GM12878 (cell line): ENCODE measurements at regions not wholly inside any gene's neighbourhood (a gene's known extent, or its start where the extent isn't known, plus 50 kb on each side); places are given as distances from the start of the nearest gene placed in this dataset.

Experiments used
- ATAC-seq: fragments of 200-7000 bp; cut with Tn5 transposase; 3 replicates; pipeline ENCODE4 v1.9.1; 2020; ENCODE audit warnings: mild to moderate bottlenecking, moderate library complexity
- BruUV-seq: library from RNA; stranded (reverse); fragments of 400-500 nt; replicated peaks from 2 replicates; lab custom pipeline; 2021; lab: Mats Ljungman, UMichigan
- CTCF ChIA-PET: fragments of 300-600 bp; sonication (Branson Sonifier 250); formaldehyde crosslinking; extraction: SDS; loops from one replicate; lab custom pipeline; 2021; ENCODE audit warnings: inconsistent platforms; lab: Yijun Ruan, JAX
- POLR2A ChIA-PET: fragments of 350-600 bp; formaldehyde crosslinking; extraction: SDS; loops from one replicate; lab custom pipeline; 2021; ENCODE audit warnings: inconsistent platforms; lab: Charles Lee
- RAD21 ChIA-PET: fragments of 300-600 bp; sonication (Branson Sonifier 250); formaldehyde crosslinking; loops from one replicate; lab custom pipeline; 2023; ENCODE audit warnings: antibody characterized with exemption; ENCODE audit not compliant: unreplicated experiment; lab: Charles Lee
- SMC1A ChIA-PET: fragments of 300-600 bp; sonication (Branson Sonifier 250); formaldehyde crosslinking; loops from one replicate; lab custom pipeline; 2023; ENCODE audit not compliant: unreplicated experiment, uncharacterized antibody; lab: Charles Lee
- DNase-seq: peaks from one replicate; pipeline ENCODE4 v3.0.0-alpha.2; 2011; ENCODE audit warnings: low read depth, low spot score
- FAIRE-seq: peaks from 3 replicates; lab custom pipeline; 2011; peaks lifted over from hg19 to GRCh38; lab: Jason Lieb, UNC
- H2AFZ ChIP-seq: 2 replicates; pipeline ENCODE4 v1.6.0; 2011; ENCODE audit warnings: low read depth, low read length, control low read depth; ENCODE audit not compliant: control insufficient read depth
- H3K27ac ChIP-seq: 2 replicates; pipeline ENCODE4 v1.5.1; 2011; ENCODE audit warnings: control low read depth; ENCODE audit not compliant: control insufficient read depth, insufficient read depth
- H3K27me3 ChIP-seq, 2 experiments: replicated peaks in 1 of 2; 2 replicates each; pipeline versions ENCODE4 v1.6.0 to v1.6.1; 2011; ENCODE audit warnings: low read length in 1 of 2; ENCODE audit not compliant: control insufficient read depth in 2 of 2, insufficient read depth in 2 of 2
- H3K36me3 ChIP-seq, 2 experiments: 2 replicates each; pipeline ENCODE4 v1.5.1; 2011; ENCODE audit warnings: low read length in 1 of 2; ENCODE audit not compliant: control insufficient read depth in 2 of 2, insufficient read depth in 2 of 2
- H3K4me1 ChIP-seq: 2 replicates; pipeline ENCODE4 v1.6.1; 2011; ENCODE audit warnings: mild to moderate bottlenecking, low read length, moderate library complexity, mixed read lengths; ENCODE audit not compliant: control insufficient read depth, insufficient read depth
- H3K4me2 ChIP-seq: 2 replicates; pipeline ENCODE4 v1.6.0; 2011; ENCODE audit warnings: control low read depth; ENCODE audit not compliant: control insufficient read depth, insufficient read depth
- H3K4me3 ChIP-seq: fragments of 200-600 bp; sonication (generic); 2 replicates; pipeline ENCODE4 v1.5.1; 2016
- H3K79me2 ChIP-seq: 2 replicates; pipeline ENCODE4 v1.6.0; 2011; ENCODE audit warnings: low read length; ENCODE audit not compliant: control insufficient read depth, insufficient read depth
- H3K9ac ChIP-seq: 2 replicates; pipeline ENCODE4 v1.8.0; 2011; ENCODE audit warnings: low read length, control low read depth, mixed read lengths; ENCODE audit not compliant: control insufficient read depth, insufficient read depth
- H3K9me3 ChIP-seq: replicated peaks from 3 replicates; pipeline ENCODE4 v1.5.1; 2011; ENCODE audit warnings: mild to moderate bottlenecking, low read length; ENCODE audit not compliant: control insufficient read depth, insufficient read depth
- H4K20me1 ChIP-seq: 2 replicates; pipeline ENCODE4 v1.6.0; 2011; ENCODE audit not compliant: control insufficient read depth, insufficient read depth
- IRF3 ChIP-seq: fragments of 450-650 bp; IDR thresholded peaks from 2 replicates; pipeline ENCODE4 v1.6.1; 2014; ENCODE audit warnings: mild to moderate bottlenecking
- NFXL1 ChIP-seq: fragments of 450-650 bp; IDR thresholded peaks from 2 replicates; pipeline ENCODE4 v1.6.1; 2017; ENCODE audit warnings: antibody characterized with exemption, mild to moderate bottlenecking, borderline replicate concordance
- NRF1 ChIP-seq: conservative IDR thresholded peaks from 2 replicates; pipeline ENCODE4 v1.6.1; 2011; ENCODE audit warnings: mild to moderate bottlenecking, low read depth, low read length, improper control_type of control experiment
- PAX8 ChIP-seq: fragments of 450-650 bp; IDR thresholded peaks from 2 replicates; pipeline ENCODE4 v1.6.1; 2017; ENCODE audit warnings: mild to moderate bottlenecking, moderate library complexity
- WGBS: methylation state at CpG from one replicate; pipeline ENCODE4 v1.1.6; 2016; ENCODE audit warnings: low lambda C conversion rate; ENCODE audit not compliant: insufficient replicate concordance, insufficient coverage; ENCODE audit errors: missing lambda C conversion rate; 5-methylcytosine and 5-hydroxymethylcytosine counted together
- in situ Hi-C: fragments of 300-500 bp; cut with MboI; formaldehyde crosslinking; loops from 9 replicates; pipeline ENCODE4 v1.14.3; 2018; ENCODE audit warnings: mixed read lengths
- intact Hi-C: fragments of 100-400 bp; cut with micrococcal nuclease; formaldehyde crosslinking; loops from one replicate; pipeline ENCODE4 v1.14.2; 2022; ENCODE audit not compliant: unreplicated experiment

- H3K27ac ChIP-seq, result no peak overlapping the region
- no peak for ATAC-seq
- no peak for DNase-seq
- in situ Hi-C loops, result no loop called here
- TF ChIP-seq IRF3 (no peak), NRF1 (no peak), PAX8 (no peak)
- ChIA-PET SMC1A (interaction anchor here (1.7 to 1.9 kb wide), 2 partner anchors 22 to 73 kb away, joined by 4 to 6 read pairs; no protein-coding TSS in a partner anchor), CTCF (interaction anchor here (1.2 kb wide), 1 partner anchor 27 kb away, joined by 4 read pairs; no protein-coding TSS in a partner anchor), RAD21 (no interaction called here), POLR2A (no interaction called here)
- no peaks in the 10 kb centered on the region for H3K79me2 ChIP-seq
- no peaks in the 10 kb centered on the region for H3K27me3 ChIP-seq
- no peaks in the 10 kb centered on the region for H4K20me1 ChIP-seq
- H3K4me3 ChIP-seq, result no peak overlapping the region
- no peak overlapping the region for H3K4me2 ChIP-seq
- no peak overlapping the region for H2AFZ ChIP-seq
- H3K9ac ChIP-seq, result no peak overlapping the region
- no peaks in the 10 kb centered on the region for H3K4me1 ChIP-seq
- no peaks in the 10 kb centered on the region for H3K36me3 ChIP-seq
- H3K9me3 ChIP-seq, result no peaks in the 10 kb centered on the region
- intact Hi-C loops, result no loop called here
- no peak for FAIRE-seq
- no TSS peak for BruUV-seq
These were observed 184.0 kb upstream of the ANK2 start for GRCh38 chr4:112865443-112865842.

GRCh38 chr4:112876316-112876715 lies 173.1 kb upstream of the ANK2 start:
- FAIRE-seq, result no peak
- in situ Hi-C loops (no loop called here), intact Hi-C loops (no loop called here)
- SMC1A ChIA-PET, result interaction anchor here (1.1 kb wide), 1 partner anchor 12 kb away, joined by 3 read pairs; no protein-coding TSS in a partner anchor
- H3K4me1 ChIP-seq, result no peaks in the 10 kb centered on the region
- no peaks in the 10 kb centered on the region for H3K79me2 ChIP-seq
- RAD21 ChIA-PET, result no interaction called here
- H3K4me3 ChIP-seq, result no peak overlapping the region
- no peak overlapping the region for H3K9ac ChIP-seq
- no peaks in the 10 kb centered on the region for H3K27me3 ChIP-seq
- no peak for ATAC-seq
- POLR2A ChIA-PET, result interaction anchor here (0.5 to 2.3 kb wide), 3 partner anchors 9 to 315 kb away, joined by 3 to 8 read pairs (median 5); no protein-coding TSS in a partner anchor
- no TSS peak for BruUV-seq
- no peak overlapping the region for H3K27ac ChIP-seq
- no peaks in the 10 kb centered on the region for H3K36me3 ChIP-seq
- 62% methylated on average over 2 of the region's 2 CpGs for WGBS
- DNase-seq, result no peak
- CTCF ChIA-PET, result interaction anchor here (1.1 to 1.2 kb wide), 2 partner anchors 22 to 23 kb away, joined by 3 read pairs; no protein-coding TSS in a partner anchor
- no peaks in the 10 kb centered on the region for H3K9me3 ChIP-seq
- no peaks in the 10 kb centered on the region for H4K20me1 ChIP-seq
- no peak overlapping the region for H3K4me2 ChIP-seq
- no peak for TF ChIP-seq NFXL1
- TF ChIP-seq, all 136 proteins: peak for 0
- no peak overlapping the region for H2AFZ ChIP-seq
